Duodenal mucosa (tissue), 2 donors: ENCODE measurements at regions not wholly inside any gene's neighbourhood (a gene's known extent, or its start where the extent isn't known, plus 50 kb on each side); places are given as distances from the start of the nearest gene placed in this dataset.
"Not testable (repeated sequence)": the region's sequence is repeated elsewhere in the genome, so short reads cannot be mapped to it uniquely, and the experiment has no call there.

Experiments used
- H3K27ac ChIP-seq: one replicate; pipeline ENCODE4 v1.7.0; 2013; ENCODE audit warnings: low read depth, low read length
- H3K27me3 ChIP-seq, 2 donors: one replicate each; pipeline ENCODE4 v1.7.0; 2013; ENCODE audit warnings: low read length in 2 of 2, control low read depth in 1 of 2; ENCODE audit not compliant: insufficient read depth in 2 of 2, control insufficient read depth in 1 of 2
- H3K36me3 ChIP-seq, 2 donors: one replicate each; pipeline ENCODE4 v1.7.0; 2013; ENCODE audit warnings: low read length in 2 of 2, control low read depth in 1 of 2; ENCODE audit not compliant: insufficient read depth in 2 of 2, control insufficient read depth in 1 of 2
- H3K4me1 ChIP-seq, 2 donors: one replicate each; pipeline ENCODE4 v1.7.0; 2013; ENCODE audit warnings: low read length in 2 of 2, control low read depth in 1 of 2; ENCODE audit not compliant: insufficient read depth in 2 of 2, control insufficient read depth in 1 of 2
- H3K4me3 ChIP-seq, 2 donors: one replicate each; pipeline ENCODE4 v1.7.0; 2013; ENCODE audit warnings: low read length in 2 of 2, low read depth in 1 of 2
- H3K9ac ChIP-seq, 2 donors: one replicate each; pipeline ENCODE4 v1.7.0; 2013; ENCODE audit warnings: low read length in 2 of 2, low read depth in 1 of 2
- H3K9me3 ChIP-seq, 2 donors: one replicate each; pipeline ENCODE4 v1.7.0; 2013; ENCODE audit warnings: low read length in 2 of 2, control low read depth in 1 of 2; ENCODE audit not compliant: control insufficient read depth in 1 of 2

- Histone ChIP-seq H3K36me3 (no peaks in the 10 kb centered on the region), H3K27ac (no peak overlapping the region), H3K9ac (no peak overlapping the region), H3K4me3 (no peak overlapping the region), H3K9me3 (no peaks in the 10 kb centered on the region), H3K4me1 (no peaks in the 10 kb centered on the region), H3K27me3 (no peaks in the 10 kb centered on the region)
These were observed 261.9 kb upstream of the ETAA1 start for GRCh38 chr2:67135208-67135607.

DNA sequence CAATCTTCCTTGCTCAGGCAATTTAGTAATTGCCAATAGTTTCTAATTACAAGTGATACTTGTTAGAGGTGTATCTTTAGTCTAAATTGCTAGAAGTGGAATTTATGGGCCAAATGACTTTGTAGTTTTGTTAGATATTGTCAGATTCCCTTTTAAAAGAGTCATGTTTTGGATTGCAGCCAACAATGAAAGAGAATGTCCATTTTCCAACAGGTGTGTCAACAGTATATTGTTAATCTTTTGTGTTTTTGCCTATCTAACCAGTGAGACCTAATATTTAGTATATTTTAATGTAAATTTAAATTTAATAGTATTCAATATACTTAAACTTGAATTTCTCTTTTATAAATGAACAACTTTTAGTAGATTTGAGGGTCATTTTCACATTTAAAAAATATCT, 259.4 kb upstream of the ETAA1 start:
- no peak overlapping the region for H3K9ac ChIP-seq
- H3K9me3 ChIP-seq = no peaks in the 10 kb centered on the region
- no peaks in the 10 kb centered on the region for H3K27me3 ChIP-seq
- H3K27ac ChIP-seq = no peak overlapping the region
- H3K4me3 ChIP-seq = no peak overlapping the region
- no peaks in the 10 kb centered on the region for H3K4me1 ChIP-seq
- no peaks in the 10 kb centered on the region for H3K36me3 ChIP-seq

DNA sequence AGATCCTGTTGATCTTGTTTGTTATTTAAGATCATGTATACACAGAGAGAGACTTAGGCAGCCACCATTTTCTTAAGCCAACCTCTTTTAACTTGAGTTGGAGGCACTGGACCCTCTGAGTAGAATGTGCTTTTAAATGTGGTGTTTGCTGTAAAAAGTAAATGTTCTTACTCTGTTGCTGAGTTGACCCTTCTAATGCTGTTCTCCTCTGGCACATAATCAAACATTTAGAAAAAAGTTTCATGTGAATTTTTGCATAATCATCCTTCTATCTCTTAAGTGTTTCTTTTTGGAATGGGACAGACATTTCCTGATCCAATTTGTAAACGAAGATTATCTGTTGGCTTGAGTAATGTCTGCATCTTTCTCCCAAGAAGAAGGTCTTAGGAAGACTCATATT, 255.1 kb upstream of the ETAA1 start:
- Histone ChIP-seq H3K9me3 (no peaks in the 10 kb centered on the region), H3K27ac (no peak overlapping the region), H3K36me3 (no peaks in the 10 kb centered on the region), H3K9ac (no peak overlapping the region), H3K4me3 (no peak overlapping the region), H3K4me1 (no peaks in the 10 kb centered on the region), H3K27me3 (no peaks in the 10 kb centered on the region)

DNA sequence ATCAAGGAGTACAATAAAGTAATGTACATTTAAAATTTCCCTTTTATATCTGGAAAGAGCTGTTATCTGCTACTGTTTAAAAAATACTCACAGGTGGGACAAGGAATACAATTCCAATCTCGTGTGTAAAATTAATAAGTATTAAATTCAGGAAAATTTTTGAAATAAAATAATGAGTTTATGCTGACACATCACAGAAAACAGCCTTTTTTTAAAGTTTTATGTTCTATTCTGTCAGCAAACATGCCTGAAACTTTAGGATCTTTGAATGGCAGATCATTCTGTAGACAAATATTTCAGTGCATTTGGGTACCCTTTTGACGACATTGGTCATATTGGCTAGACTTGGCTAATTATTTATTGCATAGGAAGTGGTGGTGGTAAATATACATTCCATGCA, 254.4 kb upstream of the ETAA1 start:
- Histone ChIP-seq H3K36me3 (no peaks in the 10 kb centered on the region), H3K9me3 (no peaks in the 10 kb centered on the region), H3K4me1 (no peaks in the 10 kb centered on the region), H3K27ac (no peak overlapping the region), H3K9ac (no peak overlapping the region), H3K27me3 (no peaks in the 10 kb centered on the region), H3K4me3 (no peak overlapping the region)

GRCh38 chr2:67145851-67146250, 251.3 kb upstream of the ETAA1 start:
- Histone ChIP-seq H3K27me3 (no peaks in the 10 kb centered on the region), H3K9me3 (no peaks in the 10 kb centered on the region), H3K9ac (no peak overlapping the region), H3K4me3 (no peak overlapping the region), H3K4me1 (no peaks in the 10 kb centered on the region), H3K36me3 (no peaks in the 10 kb centered on the region), H3K27ac (no peak overlapping the region)

GRCh38 chr2:67156796-67157195, 240.3 kb upstream of the ETAA1 start:
- Histone ChIP-seq H3K27ac (no peak overlapping the region), H3K36me3 (no peaks in the 10 kb centered on the region), H3K27me3 (no peaks in the 10 kb centered on the region), H3K9ac (no peak overlapping the region), H3K4me1 (no peaks in the 10 kb centered on the region), H3K4me3 (no peak overlapping the region), H3K9me3 (no peaks in the 10 kb centered on the region)

DNA sequence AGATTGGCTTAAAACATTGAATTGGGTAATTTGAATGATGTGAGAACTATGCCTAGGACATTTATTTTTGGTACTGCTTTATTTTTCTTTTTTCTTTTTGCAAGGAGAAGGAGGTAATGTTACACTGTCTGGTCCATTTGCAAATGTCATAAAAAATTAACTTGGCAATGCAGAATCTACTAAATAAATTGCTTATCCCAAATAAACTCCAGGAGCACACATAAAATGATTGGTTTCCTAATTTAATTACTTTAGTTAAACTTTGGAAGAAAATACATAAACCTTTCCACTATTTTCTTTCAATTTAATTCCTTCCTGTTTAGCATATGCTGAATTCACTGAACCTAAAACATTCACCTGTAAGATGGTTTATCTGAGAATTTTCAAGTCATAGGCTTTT, 238.4 kb upstream of the ETAA1 start:
- H3K4me1 ChIP-seq = no peaks in the 10 kb centered on the region
- H3K9me3 ChIP-seq = no peaks in the 10 kb centered on the region
- no peak overlapping the region for H3K4me3 ChIP-seq
- H3K27me3 ChIP-seq = no peaks in the 10 kb centered on the region
- no peaks in the 10 kb centered on the region for H3K36me3 ChIP-seq
- H3K27ac ChIP-seq = no peak overlapping the region
- H3K9ac ChIP-seq = no peak overlapping the region

DNA sequence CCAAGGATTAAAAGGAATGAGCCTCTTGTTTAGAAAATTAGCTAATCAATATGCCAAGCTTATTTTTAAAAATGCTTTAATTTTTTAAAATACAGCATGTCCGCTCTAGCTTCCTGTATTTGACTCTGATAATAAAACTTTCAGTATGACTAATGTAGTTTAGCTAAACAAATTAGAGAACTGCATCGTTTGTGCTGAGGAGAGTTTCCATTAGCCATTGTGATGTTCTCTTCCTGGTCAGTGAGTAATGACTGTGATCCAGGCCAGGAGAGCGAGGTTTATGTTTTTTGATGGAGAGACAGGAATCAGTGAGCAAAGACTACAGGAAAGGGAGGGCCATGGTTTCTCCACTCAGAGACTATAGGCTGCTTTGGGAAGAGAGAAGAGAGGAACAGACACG, 237.2 kb upstream of the ETAA1 start:
- Histone ChIP-seq H3K27me3 (no peaks in the 10 kb centered on the region), H3K4me1 (no peaks in the 10 kb centered on the region), H3K9ac (no peak overlapping the region), H3K9me3 (no peaks in the 10 kb centered on the region), H3K4me3 (no peak overlapping the region), H3K36me3 (no peaks in the 10 kb centered on the region), H3K27ac (no peak overlapping the region)

DNA sequence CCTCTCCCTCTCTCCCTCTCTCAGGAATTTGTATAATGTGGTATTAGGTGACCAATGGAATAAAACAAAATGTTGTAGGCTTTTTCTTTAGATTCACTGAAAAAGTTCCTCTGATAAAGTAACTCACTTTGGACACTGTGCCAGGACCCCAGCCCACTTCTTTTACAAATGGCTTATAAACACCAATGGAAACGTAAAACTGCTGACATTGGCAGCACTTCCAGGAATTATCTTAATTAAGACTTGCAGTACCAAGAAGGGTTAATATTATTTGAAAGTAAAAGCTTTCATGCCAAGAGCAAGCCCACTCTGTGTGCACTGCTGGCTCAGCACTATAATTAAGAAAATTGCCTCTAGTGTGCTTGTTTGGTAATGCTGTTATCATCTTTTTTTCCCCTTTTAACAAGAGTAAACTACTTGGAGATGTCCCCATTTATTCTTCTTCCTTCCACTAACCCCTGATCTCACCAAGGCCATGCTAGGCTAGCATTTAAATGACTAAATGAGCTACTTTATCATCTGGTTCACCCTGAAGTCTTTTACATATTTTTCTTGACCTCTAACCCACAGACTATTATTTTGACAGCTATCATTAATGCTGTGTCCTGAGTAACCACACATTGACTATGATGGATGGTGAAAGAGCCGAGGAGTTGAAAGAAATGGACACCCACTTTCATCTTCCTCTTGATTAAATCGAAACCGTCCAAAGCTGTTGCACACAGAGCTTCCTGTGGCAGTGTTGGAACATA, 232.2 kb upstream of the ETAA1 start:
- no peak overlapping the region for H3K27ac ChIP-seq
- H3K27me3 ChIP-seq = no peaks in the 10 kb centered on the region
- no peak overlapping the region for H3K4me3 ChIP-seq
- no peaks in the 10 kb centered on the region for H3K36me3 ChIP-seq
- no peaks in the 10 kb centered on the region for H3K4me1 ChIP-seq
- H3K9me3 ChIP-seq = no peaks in the 10 kb centered on the region
- H3K9ac ChIP-seq = no peak overlapping the region

GRCh38 chr2:67165523-67165990, 231.6 kb upstream of the ETAA1 start:
- Histone ChIP-seq H3K9me3 (no peaks in the 10 kb centered on the region), H3K27me3 (no peaks in the 10 kb centered on the region), H3K9ac (no peak overlapping the region), H3K4me3 (no peak overlapping the region), H3K27ac (no peak overlapping the region), H3K4me1 (no peaks in the 10 kb centered on the region), H3K36me3 (no peaks in the 10 kb centered on the region)

DNA sequence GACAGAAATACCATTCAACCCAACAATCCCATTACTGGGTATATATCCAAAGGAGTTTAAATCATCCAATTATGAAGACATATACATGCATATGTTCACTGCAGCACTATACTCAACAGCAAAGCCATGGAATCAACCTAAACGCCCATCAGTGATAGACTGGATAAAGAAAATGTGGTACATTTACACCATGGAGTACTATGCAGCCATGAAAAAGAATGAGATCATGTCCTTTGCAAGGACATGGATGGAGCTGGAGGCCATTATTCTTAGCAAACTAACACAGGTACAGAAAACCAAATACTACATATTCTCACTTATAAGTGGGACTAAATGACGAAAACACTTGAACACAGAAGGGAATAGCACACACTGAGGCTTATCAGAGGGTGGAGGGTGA, 230.6 kb upstream of the ETAA1 start:
- H3K27ac ChIP-seq, H3K9me3 ChIP-seq, H3K9ac ChIP-seq, H3K4me1 ChIP-seq, H3K36me3 ChIP-seq, H3K4me3 ChIP-seq, H3K27me3 ChIP-seq: not testable (repeated sequence)
